ENCODE measurements at regions not wholly inside any gene's neighbourhood (a gene's known extent, or its start where the extent isn't known, plus 50 kb on each side); places are given as distances from the start of the nearest gene placed in this dataset.
A peak's percentile ranks its signal among the peaks of the same experiment; 100 is the strongest.

- in situ Hi-C loops (cut with HindIII; ENCODE audit: extremely low pct_ligation_motif_present, low pct_unique_long_range_greater_than_20kb): no loop called here
- intact Hi-C loops (cut with micrococcal nuclease; ENCODE audit: unreplicated experiment): loop anchor here (5.0 to 10.0 kb wide), 2 partner anchors 46 to 101 kb away; partner anchors contain the start of gene LIPC
- Histone ChIP-seq H3K36me3 (replicated peaks in 1 of 2; ENCODE audit: control insufficient read depth in 1 of 2, insufficient read depth in 2 of 2, low read length in 2 of 2) (no peaks in the 10 kb centered on the region), H3K27me3 (ENCODE audit: control insufficient read depth in 1 of 2, insufficient read depth in 2 of 2, low read length in 2 of 2) (no peaks in the 10 kb centered on the region; a peak in 1 of 5 replicates), H3K4me1 (ENCODE audit: insufficient read depth, low read length) (peaks cover 50% of the 10 kb centered on the region), H4K20me1 (ENCODE audit: insufficient read depth, low read length) (no peaks in the 10 kb centered on the region), H3K4me2 (ENCODE audit: low read depth, low read length) (peak overlapping the region; percentile 86), H3K27ac (ENCODE audit: extremely low read length, insufficient read depth, low read length) (peak overlapping the region; percentile 74), H3K9ac (ENCODE audit: insufficient read depth, low read depth, low read length) (peak overlapping the region; percentile 73), H2AFZ (ENCODE audit: low read length) (peak overlapping the region; percentile 45), H3K79me2 (ENCODE audit: insufficient read depth, low read length) (no peaks in the 10 kb centered on the region), H3K4me3 (replicated peaks in 1 of 3; ENCODE audit: insufficient read depth in 1 of 3, low read depth in 2 of 3, low read length in 3 of 3) (peak overlapping the region; percentile 31 to 67 (median 48)), H3K9me3 (ENCODE audit: low read length) (no peaks in the 10 kb centered on the region)
- ATAC-seq: peak; percentile 24
- CTCF ChIA-PET (ENCODE audit: low intra/inter-chr PET ratio, low total read pairs): no interaction called here
- FAIRE-seq: no peak
- BruUV-seq (replicated peaks): no TSS peak
- peak; percentile 6 for DNase-seq (ENCODE audit: low spot score)
- POLR2A ChIA-PET: interaction anchor here (0.7 to 4.9 kb wide), 14 partner anchors 14 to 440 kb away, joined by 3 to 45 read pairs (median 8); partner anchors contain the start of genes ADAM10 and MINDY2
- TF ChIP-seq ZNF577 (CRISPR knock-in tag; IDR thresholded peaks at IDR 0.05; ENCODE audit: borderline replicate concordance, low read depth) (no peak), NR2F6 (IDR thresholded peaks at IDR 0.05) (no peak), NR2F6 (CRISPR knock-in tag; IDR thresholded peaks at IDR 0.05) (0 out of 2 replicates have a peak, but pooled peaks have one; percentile 10), HDAC1 (CRISPR knock-in tag; IDR thresholded peaks at IDR 0.05) (0 out of 2 replicates have a peak, but pooled peaks have one; percentile 19), HOXA7 (CRISPR knock-in tag; IDR thresholded peaks at IDR 0.05) (no peak), TCF12 (IDR thresholded peaks at IDR 0.05) (no peak), TCF12 (CRISPR knock-in tag; IDR thresholded peaks at IDR 0.05) (no peak), FIP1L1 (IDR thresholded peaks at IDR 0.05; ENCODE audit: borderline replicate concordance, insufficient read depth, low read depth, low read length) (no peak), ZFP82 (CRISPR knock-in tag; IDR thresholded peaks at IDR 0.05; ENCODE audit: borderline replicate concordance) (no peak), CENPBD1 (CRISPR knock-in tag; IDR thresholded peaks at IDR 0.05; ENCODE audit: borderline replicate concordance, low read depth) (no peak), NFRKB (IDR thresholded peaks at IDR 0.05) (no peak), NCOA2 (CRISPR knock-in tag; IDR thresholded peaks at IDR 0.05) (peak; percentile 5; the same call in 1 of the 2 replicates)
- 6% methylated on average over 6 of the region's 8 CpGs for WGBS (ENCODE audit: low lambda C conversion rate)
Measured at GRCh38 chr15:58330741-58331559, 100.8 kb upstream of the LIPC start.
